ENCODE measurements at regions not wholly inside any gene's neighbourhood (a gene's known extent, or its start where the extent isn't known, plus 50 kb on each side); places are given as distances from the start of the nearest gene placed in this dataset.

GRCh38 chr18:39952816-39953215 lies 2002.2 kb upstream of the PIK3C3 start:
- DNase-seq (ENCODE audit: low read depth), result no peak
- TF ChIP-seq MAX (IDR thresholded peaks at IDR 0.05; ENCODE audit: low read depth, low read length) (no peak), MYC (IDR thresholded peaks at IDR 0.05; ENCODE audit: low read depth, low read length) (no peak), CTCF (IDR thresholded peaks at IDR 0.05; ENCODE audit: low read depth, low read length) (no peak), POLR2A (IDR thresholded peaks at IDR 0.05; ENCODE audit: extremely low read depth, insufficient read length) (no peak)

DNA sequence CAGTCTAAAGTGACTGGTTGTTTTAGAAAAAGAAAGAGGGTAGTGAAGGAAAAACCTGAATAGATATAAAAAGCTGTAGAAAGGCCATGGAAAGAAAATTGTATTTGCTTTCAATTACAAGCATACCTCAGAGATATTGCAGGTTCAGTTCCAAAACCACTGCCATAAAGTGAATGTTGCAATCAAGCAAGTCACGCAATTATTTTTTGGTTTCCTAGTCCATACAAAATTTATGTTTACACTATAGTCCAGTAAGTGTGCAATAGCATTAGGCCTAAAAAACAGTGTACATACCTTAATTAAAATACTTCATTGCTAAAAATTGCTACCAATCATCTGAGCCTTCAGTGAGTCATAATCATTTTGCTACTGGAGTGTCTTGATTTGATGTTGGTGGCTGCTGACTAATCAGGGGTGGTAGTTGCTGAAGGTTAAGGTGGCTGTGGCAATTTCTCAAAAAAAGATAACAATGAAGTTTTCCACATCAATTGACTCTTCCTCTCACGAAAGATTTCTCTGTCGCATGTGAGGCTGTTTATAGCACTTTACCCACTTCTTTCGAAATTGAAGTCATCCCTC lies 2003.8 kb upstream of the PIK3C3 start:
- H3K4me3 ChIP-seq (ENCODE audit: low read depth, low read length), result no peak overlapping the region
- no peak for DNase-seq (ENCODE audit: low read depth)
- TF ChIP-seq CTCF (IDR thresholded peaks at IDR 0.05; ENCODE audit: low read depth, low read length) (no peak), MYC (IDR thresholded peaks at IDR 0.05; ENCODE audit: low read depth, low read length) (no peak), MAX (IDR thresholded peaks at IDR 0.05; ENCODE audit: low read depth, low read length) (no peak), POLR2A (IDR thresholded peaks at IDR 0.05; ENCODE audit: extremely low read depth, insufficient read length) (no peak)

More at GRCh38 chr18:39952816-39953215, 2002.2 kb upstream of the PIK3C3 start:
- no peak overlapping the region for H3K4me3 ChIP-seq (ENCODE audit: low read depth, low read length)

GRCh38 chr18:39946623-39947061 lies 2008.4 kb upstream of the PIK3C3 start:
- no peak for DNase-seq (ENCODE audit: low read depth)
- no peak overlapping the region for H3K4me3 ChIP-seq (ENCODE audit: low read depth, low read length)
- TF ChIP-seq CTCF (IDR thresholded peaks at IDR 0.05; ENCODE audit: low read depth, low read length) (no peak), MAX (IDR thresholded peaks at IDR 0.05; ENCODE audit: low read depth, low read length) (no peak), POLR2A (IDR thresholded peaks at IDR 0.05; ENCODE audit: extremely low read depth, insufficient read length) (no peak)

- no peak for TF ChIP-seq CTCF (IDR thresholded peaks at IDR 0.05; ENCODE audit: low read depth, low read length)
- no peak for TF ChIP-seq MAX (IDR thresholded peaks at IDR 0.05; ENCODE audit: low read depth, low read length)
- no peak for TF ChIP-seq POLR2A (IDR thresholded peaks at IDR 0.05; ENCODE audit: extremely low read depth, insufficient read length)
- no peak for TF ChIP-seq MYC (IDR thresholded peaks at IDR 0.05; ENCODE audit: low read depth, low read length)
- no peak overlapping the region for H3K4me3 ChIP-seq (ENCODE audit: low read depth, low read length)
- no peak for DNase-seq (ENCODE audit: low read depth)
These were observed 2010.0 kb upstream of the PIK3C3 start for GRCh38 chr18:39945076-39945475.

DNA sequence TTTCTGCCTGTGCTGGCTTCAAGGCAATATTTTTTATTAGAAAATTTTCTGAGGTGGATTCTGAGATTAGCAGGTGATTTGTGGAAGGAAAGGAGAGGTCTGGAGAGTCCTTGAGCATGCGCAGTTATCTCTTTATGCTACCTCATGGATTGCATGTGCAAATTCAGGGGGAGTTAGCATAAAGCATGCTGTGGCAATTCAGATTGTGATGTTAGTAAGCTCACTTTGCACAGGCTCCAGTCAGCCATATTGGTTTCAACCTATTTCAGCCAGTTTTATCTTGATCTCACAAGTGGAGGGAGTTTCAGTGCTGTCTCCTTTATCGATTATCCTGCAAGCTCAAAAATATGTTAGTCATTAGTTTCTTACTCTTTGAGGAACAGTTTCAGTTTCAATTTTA lies 2012.3 kb upstream of the PIK3C3 start:
- H3K4me3 ChIP-seq (ENCODE audit: low read depth, low read length), result no peak overlapping the region
- no peak for DNase-seq (ENCODE audit: low read depth)
- no peak for TF ChIP-seq MYC (IDR thresholded peaks at IDR 0.05; ENCODE audit: low read depth, low read length)
- TF ChIP-seq CTCF (IDR thresholded peaks at IDR 0.05; ENCODE audit: low read depth, low read length), result no peak
- no peak for TF ChIP-seq MAX (IDR thresholded peaks at IDR 0.05; ENCODE audit: low read depth, low read length)
- no peak for TF ChIP-seq POLR2A (IDR thresholded peaks at IDR 0.05; ENCODE audit: extremely low read depth, insufficient read length)
